ENCODE measurements at regions not wholly inside any gene's neighbourhood (a gene's known extent, or its start where the extent isn't known, plus 50 kb on each side); places are given as distances from the start of the nearest gene placed in this dataset.
A peak's percentile ranks its signal among the peaks of the same experiment; 100 is the strongest.

- Histone ChIP-seq H3K36me3 (ENCODE audit: control insufficient read depth, insufficient read depth, low read length) (no peaks in the 10 kb centered on the region), H4K20me1 (ENCODE audit: control insufficient read depth, extremely low read depth, insufficient read depth, low read length) (no peaks in the 10 kb centered on the region), H3K27ac (ENCODE audit: insufficient read depth, low read length) (no peak overlapping the region), H3K79me2 (ENCODE audit: control insufficient read depth, insufficient read depth, low read length) (no peaks in the 10 kb centered on the region), H2AFZ (ENCODE audit: low read length) (no peak overlapping the region), H3K4me1 (ENCODE audit: control insufficient read depth, extremely low read depth, insufficient read depth, low read length) (no peaks in the 10 kb centered on the region), H3K4me2 (ENCODE audit: extremely low read depth, insufficient read depth, low read length) (no peak overlapping the region), H3K9me3 (ENCODE audit: control insufficient read depth, insufficient read depth, low read depth, low read length) (no peaks in the 10 kb centered on the region), H3K4me3 (replicated peaks in 1 of 4; ENCODE audit: control extremely low read depth in 1 of 4, insufficient read depth in 1 of 4, low read depth in 3 of 4, low read length in 4 of 4) (no peak overlapping the region), H3K27me3 (ENCODE audit: control insufficient read depth, insufficient read depth, low read length) (no peaks in the 10 kb centered on the region), H3K9ac (ENCODE audit: insufficient read depth, low read length) (no peak overlapping the region)
- TF ChIP-seq CTCF (conservative IDR thresholded peaks at IDR 0.05 in 1 of 2, IDR thresholded peaks at IDR 0.05 in 1 of 2; ENCODE audit: low read depth in 1 of 2, low read length in 2 of 2) (no peak), EZH2 (IDR thresholded peaks at IDR 0.05; ENCODE audit: low read length, missing control alignments) (no peak)
- no peak for DNase-seq (ENCODE audit: low read depth in 2 of 2)
Measured at GRCh38 chr4:27629532-27630225, 769.0 kb downstream of the STIM2 start.

GRCh38 chr4:27635936-27636913 is 775.6 kb downstream of the STIM2 start:
- H3K4me3 ChIP-seq (replicated peaks in 1 of 4; ENCODE audit: control extremely low read depth in 1 of 4, insufficient read depth in 1 of 4, low read depth in 3 of 4, low read length in 4 of 4), result no peak overlapping the region
- no peak for DNase-seq (ENCODE audit: low read depth in 2 of 2)
- H3K9ac ChIP-seq (ENCODE audit: insufficient read depth, low read length), result no peak overlapping the region
- H3K36me3 ChIP-seq (ENCODE audit: control insufficient read depth, insufficient read depth, low read length), result no peaks in the 10 kb centered on the region
- no peaks in the 10 kb centered on the region for H3K9me3 ChIP-seq (ENCODE audit: control insufficient read depth, insufficient read depth, low read depth, low read length)
- no peaks in the 10 kb centered on the region for H3K79me2 ChIP-seq (ENCODE audit: control insufficient read depth, insufficient read depth, low read length)
- H2AFZ ChIP-seq (ENCODE audit: low read length), result no peak overlapping the region
- TF ChIP-seq CTCF (conservative IDR thresholded peaks at IDR 0.05 in 1 of 2, IDR thresholded peaks at IDR 0.05 in 1 of 2; ENCODE audit: low read depth in 1 of 2, low read length in 2 of 2) (no peak), EZH2 (IDR thresholded peaks at IDR 0.05; ENCODE audit: low read length, missing control alignments) (no peak)
- no peaks in the 10 kb centered on the region for H4K20me1 ChIP-seq (ENCODE audit: control insufficient read depth, extremely low read depth, insufficient read depth, low read length)
- no peak overlapping the region for H3K4me2 ChIP-seq (ENCODE audit: extremely low read depth, insufficient read depth, low read length)
- H3K27me3 ChIP-seq (ENCODE audit: control insufficient read depth, insufficient read depth, low read length), result no peaks in the 10 kb centered on the region
- H3K27ac ChIP-seq (ENCODE audit: insufficient read depth, low read length), result no peak overlapping the region
- no peaks in the 10 kb centered on the region for H3K4me1 ChIP-seq (ENCODE audit: control insufficient read depth, extremely low read depth, insufficient read depth, low read length)

GRCh38 chr4:27638163-27638915 is 777.7 kb downstream of the STIM2 start:
- Histone ChIP-seq H3K9ac (ENCODE audit: insufficient read depth, low read length) (no peak overlapping the region), H3K4me2 (ENCODE audit: extremely low read depth, insufficient read depth, low read length) (no peak overlapping the region), H3K9me3 (ENCODE audit: control insufficient read depth, insufficient read depth, low read depth, low read length) (no peaks in the 10 kb centered on the region), H3K79me2 (ENCODE audit: control insufficient read depth, insufficient read depth, low read length) (no peaks in the 10 kb centered on the region), H3K27me3 (ENCODE audit: control insufficient read depth, insufficient read depth, low read length) (no peaks in the 10 kb centered on the region), H4K20me1 (ENCODE audit: control insufficient read depth, extremely low read depth, insufficient read depth, low read length) (no peaks in the 10 kb centered on the region), H3K27ac (ENCODE audit: insufficient read depth, low read length) (no peak overlapping the region), H3K36me3 (ENCODE audit: control insufficient read depth, insufficient read depth, low read length) (no peaks in the 10 kb centered on the region), H3K4me3 (replicated peaks in 1 of 4; ENCODE audit: control extremely low read depth in 1 of 4, insufficient read depth in 1 of 4, low read depth in 3 of 4, low read length in 4 of 4) (no peak overlapping the region), H3K4me1 (ENCODE audit: control insufficient read depth, extremely low read depth, insufficient read depth, low read length) (no peaks in the 10 kb centered on the region), H2AFZ (ENCODE audit: low read length) (no peak overlapping the region)
- no peak for TF ChIP-seq CTCF (conservative IDR thresholded peaks at IDR 0.05 in 1 of 2, IDR thresholded peaks at IDR 0.05 in 1 of 2; ENCODE audit: low read depth in 1 of 2, low read length in 2 of 2)
- no peak for TF ChIP-seq EZH2 (IDR thresholded peaks at IDR 0.05; ENCODE audit: low read length, missing control alignments)
- peak in 1 of 2 donors; percentile 5 for DNase-seq (ENCODE audit: low read depth in 2 of 2)

All from fibroblast of lung (primary cell).